ENCODE measurements at regions not wholly inside any gene's neighbourhood (a gene's known extent, or its start where the extent isn't known, plus 50 kb on each side); places are given as distances from the start of the nearest gene placed in this dataset.

- Histone ChIP-seq H3K9me3 (ENCODE audit: control insufficient read depth, insufficient read depth, low read length) (no peaks in the 10 kb centered on the region), H3K9ac (ENCODE audit: low read depth, low read length) (no peak overlapping the region), H3K36me3 (ENCODE audit: insufficient read depth, low read length) (no peaks in the 10 kb centered on the region), H3K4me1 (ENCODE audit: insufficient read depth, low read length) (no peaks in the 10 kb centered on the region)
Measured at GRCh38 chr4:116531026-116531425, 554.4 kb downstream of the TRAM1L1 start.

GRCh38 chr4:116530048-116530447 lies 555.3 kb downstream of the TRAM1L1 start:
- Histone ChIP-seq H3K4me1 (ENCODE audit: insufficient read depth, low read length) (no peaks in the 10 kb centered on the region), H3K9me3 (ENCODE audit: control insufficient read depth, insufficient read depth, low read length) (no peaks in the 10 kb centered on the region), H3K9ac (ENCODE audit: low read depth, low read length) (no peak overlapping the region), H3K36me3 (ENCODE audit: insufficient read depth, low read length) (no peaks in the 10 kb centered on the region)

DNA sequence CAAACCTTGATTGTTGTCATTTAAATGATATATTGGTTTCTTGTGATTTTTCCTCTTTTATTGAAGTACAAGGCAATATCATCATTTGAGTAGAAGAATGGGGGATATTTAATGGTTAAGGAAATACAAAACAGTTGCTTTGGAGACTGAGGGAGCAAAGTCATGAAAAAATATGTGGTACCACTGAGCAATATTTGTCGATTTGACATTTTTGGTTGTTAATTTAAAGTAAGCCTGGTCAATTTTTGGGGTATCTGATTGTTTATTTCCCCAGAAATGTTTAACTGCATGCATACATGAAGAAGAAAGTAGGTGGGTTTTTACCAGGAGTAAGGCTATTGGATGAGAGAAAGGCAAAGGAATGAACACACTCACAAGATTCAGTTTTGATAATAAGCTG lies 556.2 kb downstream of the TRAM1L1 start:
- H3K9ac ChIP-seq (ENCODE audit: low read depth, low read length) = no peak overlapping the region
- no peaks in the 10 kb centered on the region for H3K36me3 ChIP-seq (ENCODE audit: insufficient read depth, low read length)
- no peaks in the 10 kb centered on the region for H3K9me3 ChIP-seq (ENCODE audit: control insufficient read depth, insufficient read depth, low read length)
- no peaks in the 10 kb centered on the region for H3K4me1 ChIP-seq (ENCODE audit: insufficient read depth, low read length)

GRCh38 chr4:116522922-116523321 lies 562.5 kb downstream of the TRAM1L1 start:
- H3K9me3 ChIP-seq (ENCODE audit: control insufficient read depth, insufficient read depth, low read length) = no peaks in the 10 kb centered on the region
- H3K9ac ChIP-seq (ENCODE audit: low read depth, low read length) = no peak overlapping the region
- H3K36me3 ChIP-seq (ENCODE audit: insufficient read depth, low read length) = no peaks in the 10 kb centered on the region
- no peaks in the 10 kb centered on the region for H3K4me1 ChIP-seq (ENCODE audit: insufficient read depth, low read length)

GRCh38 chr4:116520886-116521285 lies 564.5 kb downstream of the TRAM1L1 start:
- H3K9ac ChIP-seq (ENCODE audit: low read depth, low read length) = no peak overlapping the region
- no peaks in the 10 kb centered on the region for H3K36me3 ChIP-seq (ENCODE audit: insufficient read depth, low read length)
- no peaks in the 10 kb centered on the region for H3K4me1 ChIP-seq (ENCODE audit: insufficient read depth, low read length)
- no peaks in the 10 kb centered on the region for H3K9me3 ChIP-seq (ENCODE audit: control insufficient read depth, insufficient read depth, low read length)

GRCh38 chr4:116516711-116517110 lies 568.7 kb downstream of the TRAM1L1 start:
- Histone ChIP-seq H3K4me1 (ENCODE audit: insufficient read depth, low read length) (no peaks in the 10 kb centered on the region), H3K9ac (ENCODE audit: low read depth, low read length) (no peak overlapping the region), H3K9me3 (ENCODE audit: control insufficient read depth, insufficient read depth, low read length) (no peaks in the 10 kb centered on the region; the same call in 1 of the 2 replicates), H3K36me3 (ENCODE audit: insufficient read depth, low read length) (no peaks in the 10 kb centered on the region)

DNA sequence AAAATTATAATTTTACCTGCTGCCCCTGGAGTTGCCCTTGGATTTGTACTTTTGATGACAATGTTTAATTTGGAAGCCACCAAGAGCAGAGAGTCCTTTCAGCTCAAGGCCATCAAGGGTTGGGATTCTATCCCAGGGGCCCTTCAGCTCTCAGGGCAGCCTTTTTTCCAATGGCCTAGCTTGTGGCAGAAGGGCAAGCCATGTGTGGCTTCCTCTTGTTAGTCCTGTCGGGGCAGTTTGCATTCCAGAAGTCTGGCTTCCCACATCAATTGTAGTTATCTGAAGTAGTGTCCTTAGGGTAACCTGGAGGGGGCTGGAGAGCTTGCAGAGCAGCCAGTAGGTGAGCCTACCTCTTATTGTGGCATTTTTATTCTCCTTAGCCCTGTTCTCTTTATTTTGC lies 569.4 kb downstream of the TRAM1L1 start:
- Histone ChIP-seq H3K9me3 (ENCODE audit: control insufficient read depth, insufficient read depth, low read length) (no peaks in the 10 kb centered on the region; the same call in 1 of the 2 replicates), H3K36me3 (ENCODE audit: insufficient read depth, low read length) (no peaks in the 10 kb centered on the region), H3K4me1 (ENCODE audit: insufficient read depth, low read length) (no peaks in the 10 kb centered on the region), H3K9ac (ENCODE audit: low read depth, low read length) (no peak overlapping the region)

GRCh38 chr4:116512552-116512951 lies 572.8 kb downstream of the TRAM1L1 start:
- Histone ChIP-seq H3K9me3 (ENCODE audit: control insufficient read depth, insufficient read depth, low read length) (no peaks in the 10 kb centered on the region; the same call in 1 of the 2 replicates), H3K36me3 (ENCODE audit: insufficient read depth, low read length) (no peaks in the 10 kb centered on the region), H3K4me1 (ENCODE audit: insufficient read depth, low read length) (no peaks in the 10 kb centered on the region), H3K9ac (ENCODE audit: low read depth, low read length) (no peak overlapping the region)

GRCh38 chr4:116501954-116502353 lies 583.4 kb downstream of the TRAM1L1 start:
- Histone ChIP-seq H3K9ac (ENCODE audit: low read depth, low read length) (no peak overlapping the region), H3K4me1 (ENCODE audit: insufficient read depth, low read length) (no peaks in the 10 kb centered on the region), H3K9me3 (ENCODE audit: control insufficient read depth, insufficient read depth, low read length) (no peaks in the 10 kb centered on the region), H3K36me3 (ENCODE audit: insufficient read depth, low read length) (no peaks in the 10 kb centered on the region)

DNA sequence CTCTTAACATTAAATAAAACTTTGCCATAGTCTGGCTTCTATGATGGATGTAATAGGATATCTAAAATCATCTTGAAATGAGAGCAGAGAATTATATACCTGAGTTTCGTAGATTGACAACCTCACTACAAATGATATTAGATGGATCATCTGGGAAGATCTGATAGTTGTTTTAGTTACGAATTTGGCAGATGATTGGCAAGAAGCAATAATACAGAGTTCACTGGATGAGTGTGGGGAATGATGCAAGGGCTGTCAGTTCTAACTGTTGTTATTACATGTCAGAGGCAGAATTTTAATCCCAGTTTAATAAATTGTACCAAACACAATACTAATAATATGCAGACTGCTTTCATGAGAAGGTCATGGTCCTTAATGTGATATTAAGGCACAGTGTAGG lies 585.2 kb downstream of the TRAM1L1 start:
- no peaks in the 10 kb centered on the region for H3K9me3 ChIP-seq (ENCODE audit: control insufficient read depth, insufficient read depth, low read length)
- H3K4me1 ChIP-seq (ENCODE audit: insufficient read depth, low read length) = no peaks in the 10 kb centered on the region
- H3K9ac ChIP-seq (ENCODE audit: low read depth, low read length) = no peak overlapping the region
- no peaks in the 10 kb centered on the region for H3K36me3 ChIP-seq (ENCODE audit: insufficient read depth, low read length)

DNA sequence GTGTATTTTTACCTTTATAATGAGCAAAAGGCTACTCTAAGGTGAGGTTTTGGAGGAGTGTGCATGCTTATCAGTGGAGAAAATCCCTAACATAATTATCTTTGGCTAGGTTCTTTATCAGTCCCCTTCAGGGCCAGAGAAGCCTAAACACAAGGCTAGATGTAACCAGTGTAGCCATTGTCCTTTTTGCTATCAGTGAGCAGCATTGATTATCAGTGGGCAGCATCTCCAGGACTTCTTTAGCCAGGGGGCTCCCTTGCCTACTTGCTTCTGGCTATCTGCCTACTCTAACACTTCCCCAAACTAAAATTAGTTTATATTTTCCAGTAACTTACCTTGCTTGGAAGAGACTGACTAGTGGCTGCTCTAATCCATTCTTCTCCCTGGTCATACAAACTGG lies 595.6 kb downstream of the TRAM1L1 start:
- Histone ChIP-seq H3K4me1 (ENCODE audit: insufficient read depth, low read length) (no peaks in the 10 kb centered on the region), H3K9me3 (ENCODE audit: control insufficient read depth, insufficient read depth, low read length) (no peaks in the 10 kb centered on the region), H3K9ac (ENCODE audit: low read depth, low read length) (no peak overlapping the region), H3K36me3 (ENCODE audit: insufficient read depth, low read length) (no peaks in the 10 kb centered on the region)

GRCh38 chr4:116486401-116486800 lies 599.0 kb downstream of the TRAM1L1 start:
- no peaks in the 10 kb centered on the region for H3K9me3 ChIP-seq (ENCODE audit: control insufficient read depth, insufficient read depth, low read length)
- H3K4me1 ChIP-seq (ENCODE audit: insufficient read depth, low read length) = no peaks in the 10 kb centered on the region
- H3K9ac ChIP-seq (ENCODE audit: low read depth, low read length) = no peak overlapping the region
- no peaks in the 10 kb centered on the region for H3K36me3 ChIP-seq (ENCODE audit: insufficient read depth, low read length)

DNA sequence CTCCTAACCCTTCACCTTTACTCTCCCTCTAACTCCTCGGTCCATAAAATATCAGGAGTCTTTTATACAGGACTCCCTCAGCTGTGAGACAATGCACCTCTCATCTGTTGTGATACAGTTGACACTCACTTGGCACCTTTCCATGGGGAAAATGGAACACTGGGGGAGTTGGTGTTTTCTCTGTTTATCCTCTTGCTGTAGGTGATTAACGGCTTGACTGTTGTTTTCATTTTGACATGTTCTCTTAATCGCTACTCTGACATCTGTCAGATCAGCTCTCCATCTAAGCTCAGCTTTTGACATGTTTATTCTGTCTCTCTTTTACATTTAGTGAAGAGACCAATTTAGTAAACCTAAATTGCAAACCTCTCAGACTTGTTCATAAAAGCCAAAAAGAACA lies 604.8 kb downstream of the TRAM1L1 start:
- H3K9ac ChIP-seq (ENCODE audit: low read depth, low read length) = no peak overlapping the region
- H3K4me1 ChIP-seq (ENCODE audit: insufficient read depth, low read length) = no peaks in the 10 kb centered on the region
- H3K36me3 ChIP-seq (ENCODE audit: insufficient read depth, low read length) = no peaks in the 10 kb centered on the region
- no peaks in the 10 kb centered on the region for H3K9me3 ChIP-seq (ENCODE audit: control insufficient read depth, insufficient read depth, low read length)

- no peaks in the 10 kb centered on the region for H3K4me1 ChIP-seq (ENCODE audit: insufficient read depth, low read length)
- no peak overlapping the region for H3K9ac ChIP-seq (ENCODE audit: low read depth, low read length)
Measured at GRCh38 chr4:116478343-116478742, 607.0 kb downstream of the TRAM1L1 start.

DNA sequence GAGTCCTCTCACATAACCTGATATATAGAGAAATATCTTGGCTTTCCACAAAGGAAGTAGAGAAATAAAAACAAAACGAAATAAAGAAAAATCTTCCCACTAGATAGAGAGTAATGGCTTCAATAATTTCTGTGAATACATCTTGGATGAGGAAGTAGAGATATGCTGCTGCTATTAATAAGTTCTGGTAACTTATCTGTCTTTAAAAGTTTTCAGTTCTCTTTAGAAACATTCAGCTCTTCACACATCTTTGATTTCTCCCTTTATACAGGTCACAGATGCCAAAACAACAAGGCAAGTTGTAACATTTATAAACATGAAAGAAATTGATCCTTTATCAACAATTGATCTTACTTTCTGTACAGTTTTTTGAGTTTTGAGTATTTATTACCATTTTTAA lies 615.8 kb downstream of the TRAM1L1 start:
- Histone ChIP-seq H3K9me3 (ENCODE audit: control insufficient read depth, insufficient read depth, low read length) (no peaks in the 10 kb centered on the region), H3K9ac (ENCODE audit: low read depth, low read length) (no peak overlapping the region), H3K4me1 (ENCODE audit: insufficient read depth, low read length) (no peaks in the 10 kb centered on the region; the same call in 1 of the 2 replicates), H3K36me3 (ENCODE audit: insufficient read depth, low read length) (no peaks in the 10 kb centered on the region)

More at GRCh38 chr4:116478343-116478742, 607.0 kb downstream of the TRAM1L1 start:
- no peaks in the 10 kb centered on the region for H3K9me3 ChIP-seq (ENCODE audit: control insufficient read depth, insufficient read depth, low read length)
- no peaks in the 10 kb centered on the region for H3K36me3 ChIP-seq (ENCODE audit: insufficient read depth, low read length)

GRCh38 chr4:116453127-116453526 lies 632.2 kb downstream of the TRAM1L1 start:
- no peaks in the 10 kb centered on the region for H3K4me1 ChIP-seq (ENCODE audit: insufficient read depth, low read length)
- no peaks in the 10 kb centered on the region for H3K9me3 ChIP-seq (ENCODE audit: control insufficient read depth, insufficient read depth, low read length)
- no peak overlapping the region for H3K9ac ChIP-seq (ENCODE audit: low read depth, low read length)
- H3K36me3 ChIP-seq (ENCODE audit: insufficient read depth, low read length) = no peaks in the 10 kb centered on the region
